GM18499 (cell line): ENCODE measurements at regions not wholly inside any gene's neighbourhood (a gene's known extent, or its start where the extent isn't known, plus 50 kb on each side); places are given as distances from the start of the nearest gene placed in this dataset.
"Not testable (repeated sequence)": the region's sequence is repeated elsewhere in the genome, so short reads cannot be mapped to it uniquely, and the experiment has no call there.

Experiments
- ATAC-seq: cut with Tn5 transposase; IDR thresholded peaks from one replicate; pipeline ENCODE4 v1.9.1; 2021; ENCODE audit warnings: moderate number of reproducible peaks; ENCODE audit not compliant: insufficient read depth, unreplicated experiment

DNA sequence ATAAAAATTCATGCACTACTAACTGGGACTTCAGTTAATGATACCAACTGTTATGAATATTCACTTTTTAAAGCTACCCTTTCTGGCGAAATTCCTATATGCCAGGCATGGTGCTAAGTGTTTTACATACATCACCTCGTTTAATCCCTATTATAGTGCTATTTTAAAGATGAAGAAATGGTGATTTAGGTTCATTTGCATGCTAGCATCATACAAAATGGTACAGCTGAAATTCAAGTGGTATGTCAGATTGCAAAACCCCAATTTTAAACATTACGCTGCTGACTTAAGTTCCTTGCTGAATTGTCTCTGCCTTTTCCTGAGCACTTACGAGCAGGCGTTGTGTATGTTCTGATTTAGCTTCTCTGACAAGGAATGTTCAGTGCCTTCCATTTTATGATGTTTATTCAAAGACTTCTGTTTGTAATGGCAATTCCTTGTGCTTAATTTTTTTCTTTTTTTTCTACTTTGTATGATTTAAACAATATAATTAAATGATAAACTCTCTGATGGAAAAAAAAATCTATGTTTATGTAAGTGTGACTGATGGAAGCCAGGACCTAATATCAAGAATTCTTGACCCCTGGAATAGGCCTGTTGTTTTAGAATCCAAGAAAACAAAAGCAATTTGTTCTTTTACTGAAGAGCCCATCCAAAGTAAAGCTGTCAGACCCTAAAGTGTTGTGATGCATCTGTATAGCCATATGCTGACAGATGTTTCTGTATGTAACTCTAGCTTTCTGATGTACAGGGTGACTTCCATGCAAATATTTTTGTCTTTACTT lies 148.1 kb downstream of the PCDH7 start:
- no peak for ATAC-seq

DNA sequence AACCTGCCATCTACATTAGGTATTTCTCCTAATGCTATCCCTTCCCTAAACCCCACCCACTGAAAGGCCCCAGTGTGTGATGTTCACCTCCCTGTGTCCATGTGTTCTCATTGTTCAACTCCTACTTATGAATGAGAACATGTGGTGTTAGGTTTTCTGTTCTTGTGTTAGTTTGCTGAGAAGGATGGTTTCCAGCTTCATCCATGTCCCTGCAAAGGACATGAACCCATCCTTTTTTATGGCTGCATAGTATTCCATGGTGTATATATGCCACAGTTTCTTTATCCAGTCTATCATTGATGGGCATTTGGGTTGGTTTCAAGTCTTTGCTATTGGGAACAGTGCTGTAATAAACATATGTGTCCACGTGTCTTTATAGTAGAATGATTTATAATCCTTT lies 149.2 kb downstream of the PCDH7 start:
- ATAC-seq, result not testable (repeated sequence)

DNA sequence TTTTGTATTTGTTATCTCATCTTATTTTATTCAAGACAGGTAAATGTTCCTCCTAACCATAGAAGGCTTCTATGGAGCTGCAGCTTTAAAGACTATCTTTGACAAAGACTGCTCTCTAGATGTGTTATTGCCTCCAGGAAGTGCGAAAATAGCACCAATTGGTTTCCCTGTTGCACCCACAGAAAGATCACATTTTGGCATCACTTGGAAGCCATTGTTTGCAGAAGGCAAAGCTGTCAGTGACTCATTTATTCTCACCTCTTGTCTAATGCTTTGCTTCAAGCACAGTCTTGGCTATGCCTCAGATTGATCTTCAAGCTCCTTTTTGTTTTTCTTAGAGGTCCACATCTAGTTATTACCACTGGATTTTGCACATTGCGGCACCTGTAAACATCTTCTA lies 150.3 kb downstream of the PCDH7 start:
- ATAC-seq, result no peak

DNA sequence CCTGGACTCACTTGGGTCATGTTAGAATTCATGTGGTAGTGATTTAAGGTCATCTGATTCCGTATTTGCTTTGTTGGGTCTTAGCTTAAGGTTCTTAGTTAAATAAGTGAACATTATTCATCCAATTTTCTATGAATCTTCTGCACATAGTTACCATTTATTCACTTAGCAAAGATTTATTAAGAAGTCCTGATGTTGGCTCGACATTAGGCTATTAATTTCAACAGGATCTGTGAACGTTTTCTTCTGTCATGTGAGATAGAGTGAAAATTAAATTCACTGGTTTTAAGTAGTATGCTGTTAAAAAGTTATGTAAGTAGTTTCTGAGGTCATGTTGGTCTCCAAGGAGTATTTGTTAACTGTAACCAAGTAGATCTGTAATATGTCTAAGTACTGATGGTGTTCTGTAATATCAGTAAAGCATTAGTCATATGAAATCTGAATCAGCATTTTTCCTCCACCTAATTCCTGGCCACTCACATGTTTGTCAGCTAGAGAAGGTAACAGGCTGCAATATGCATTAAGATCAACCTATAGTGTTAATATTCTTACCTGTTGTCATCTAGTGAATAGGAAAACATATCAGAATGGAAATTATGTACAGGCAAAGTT lies 155.6 kb downstream of the PCDH7 start:
- no peak for ATAC-seq

DNA sequence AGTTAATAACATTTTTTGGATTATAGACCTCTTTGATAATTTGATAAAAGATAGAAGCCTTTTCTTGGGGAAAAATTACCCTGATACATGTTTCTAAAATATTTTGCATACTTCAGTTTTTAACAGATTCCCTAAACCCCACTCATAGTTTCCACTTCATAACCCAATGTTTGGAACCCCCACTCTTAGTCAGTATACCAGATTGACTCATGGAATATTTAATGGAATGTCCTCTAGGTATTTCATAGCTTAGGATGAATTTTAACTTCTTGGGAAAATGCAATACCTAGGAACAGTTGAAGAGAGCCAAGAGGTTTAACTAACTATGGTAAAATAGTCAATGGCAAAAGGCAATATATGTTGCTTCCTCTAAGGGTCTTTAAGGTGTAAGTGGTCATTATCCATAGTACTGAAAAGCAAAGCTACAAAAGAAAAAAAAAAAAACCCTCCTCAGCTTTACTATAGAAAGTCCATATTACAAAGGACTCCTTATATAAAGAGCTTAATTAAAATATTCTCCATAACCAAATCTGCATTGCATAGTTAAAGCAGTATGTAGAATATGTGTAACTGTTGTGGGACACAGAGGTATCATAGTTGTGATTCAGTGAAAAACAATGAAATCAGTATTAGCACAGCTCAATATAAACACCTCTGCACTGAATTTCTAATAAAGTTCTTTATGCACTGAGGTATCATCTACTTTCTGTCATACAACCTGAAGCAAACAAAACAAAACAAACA lies 159.9 kb downstream of the PCDH7 start:
- ATAC-seq, result no peak

DNA sequence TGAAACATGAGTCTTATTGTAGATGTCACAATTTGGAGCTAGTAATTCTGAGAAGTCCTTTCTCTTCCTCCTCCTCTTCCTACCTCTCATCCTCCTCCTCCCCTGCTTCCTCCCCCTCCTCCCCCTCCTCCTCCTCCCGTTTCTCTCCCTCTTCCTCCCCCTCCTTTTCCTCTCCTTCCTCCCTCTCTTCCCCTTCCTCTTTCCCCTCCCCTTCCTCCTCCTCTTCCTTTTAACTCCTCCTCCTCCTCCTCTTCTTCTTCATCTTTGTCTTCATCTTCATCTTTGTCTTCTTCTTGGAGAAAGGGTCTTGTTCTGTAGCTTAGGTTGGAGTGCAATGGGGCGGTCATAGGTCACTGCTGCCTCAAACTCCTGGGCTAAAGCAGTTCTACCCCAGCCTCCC lies 161.8 kb downstream of the PCDH7 start:
- ATAC-seq, result no peak

DNA sequence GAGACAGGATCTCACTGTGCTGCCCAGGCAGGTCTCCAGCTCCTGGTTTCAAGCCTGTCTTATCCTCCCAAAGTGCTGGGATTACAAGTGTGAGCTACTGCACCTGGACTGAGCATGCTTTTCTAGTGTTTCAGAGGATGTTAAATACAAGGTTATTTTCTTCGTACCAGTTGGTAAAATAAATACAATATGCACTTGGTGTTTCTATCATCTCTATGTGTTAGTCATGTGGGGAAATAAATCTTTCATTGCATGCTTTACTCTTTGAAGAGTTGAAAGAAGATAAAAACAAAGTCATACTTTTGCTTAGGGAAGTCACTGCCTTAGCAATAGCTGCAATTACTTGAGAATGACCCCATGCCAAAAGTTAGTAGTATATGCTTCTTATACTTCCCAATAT lies 162.3 kb downstream of the PCDH7 start:
- ATAC-seq, result no peak

DNA sequence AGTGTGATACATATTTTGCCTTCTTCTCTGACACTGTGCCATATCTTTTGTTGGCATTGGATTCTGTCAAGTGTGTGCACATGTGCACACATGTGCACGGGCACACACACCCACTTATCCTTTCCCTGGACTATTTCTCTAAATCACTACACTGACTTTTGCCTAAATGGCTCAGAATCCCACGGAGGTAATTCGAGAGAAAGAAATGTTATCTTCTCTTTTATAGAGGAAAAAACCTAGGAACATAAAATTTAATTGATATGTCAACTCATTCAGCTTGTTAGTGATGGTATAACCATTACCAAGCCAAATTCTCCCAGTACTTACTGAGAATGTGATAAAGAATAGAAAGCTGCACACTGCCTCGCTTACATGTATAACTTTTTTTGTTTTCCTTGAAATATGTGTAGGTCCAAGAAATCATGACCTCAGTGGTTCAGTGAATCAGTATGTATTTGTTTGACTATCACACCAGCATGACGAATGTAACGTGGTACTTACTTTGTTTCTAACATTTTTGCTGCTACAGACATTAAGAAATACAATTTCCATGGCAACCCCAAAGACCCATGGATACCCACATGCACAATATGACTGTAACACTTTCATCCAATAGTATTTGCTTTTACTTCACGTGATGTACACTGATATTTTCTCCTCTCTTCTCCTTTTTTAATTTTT lies 163.0 kb downstream of the PCDH7 start:
- no peak for ATAC-seq

DNA sequence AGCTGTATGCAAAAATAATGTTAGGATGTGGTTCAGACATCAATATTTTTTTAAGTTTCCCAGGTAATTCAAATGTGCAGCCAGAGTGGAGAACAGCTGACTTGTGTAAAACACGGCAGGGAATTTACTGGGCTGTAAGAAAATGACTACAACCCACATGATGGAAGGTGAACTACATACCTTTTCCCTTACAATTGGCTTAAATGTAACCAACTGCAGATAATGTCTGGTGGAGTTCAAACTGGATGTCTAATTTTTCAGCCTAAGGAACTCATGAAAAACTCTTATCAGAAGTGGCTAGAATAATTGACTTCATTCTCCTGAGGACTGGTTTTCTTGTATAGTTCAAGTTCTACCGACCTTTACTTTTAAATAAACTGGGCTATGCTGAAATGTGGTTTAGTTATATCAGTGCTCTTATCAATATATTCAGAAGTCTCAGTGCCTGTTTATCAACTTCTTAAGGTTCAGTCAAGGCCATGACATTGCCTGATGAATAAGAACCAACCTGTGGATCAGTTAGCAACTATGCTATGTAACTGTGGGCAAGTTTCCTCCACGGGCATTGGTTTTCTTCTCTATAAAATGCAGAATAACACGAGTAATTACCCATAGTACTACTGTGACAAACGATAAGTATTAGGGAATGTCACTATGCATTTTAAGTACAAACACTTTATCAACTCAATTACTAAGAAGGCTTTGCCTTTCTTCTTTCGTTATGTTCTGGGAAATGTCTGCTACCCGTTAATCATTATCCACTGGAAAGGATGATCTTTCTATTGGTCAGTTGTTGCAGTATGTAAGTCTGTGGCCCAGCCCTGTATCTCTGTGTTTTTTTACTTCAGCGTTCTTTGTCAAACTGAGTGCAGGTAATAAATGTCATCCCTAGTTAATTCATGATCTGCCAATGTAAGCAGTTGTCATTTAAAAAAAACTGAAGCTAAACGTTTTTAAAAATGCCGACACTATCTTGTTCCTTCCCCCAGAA lies 181.6 kb downstream of the PCDH7 start:
- ATAC-seq, result no peak

DNA sequence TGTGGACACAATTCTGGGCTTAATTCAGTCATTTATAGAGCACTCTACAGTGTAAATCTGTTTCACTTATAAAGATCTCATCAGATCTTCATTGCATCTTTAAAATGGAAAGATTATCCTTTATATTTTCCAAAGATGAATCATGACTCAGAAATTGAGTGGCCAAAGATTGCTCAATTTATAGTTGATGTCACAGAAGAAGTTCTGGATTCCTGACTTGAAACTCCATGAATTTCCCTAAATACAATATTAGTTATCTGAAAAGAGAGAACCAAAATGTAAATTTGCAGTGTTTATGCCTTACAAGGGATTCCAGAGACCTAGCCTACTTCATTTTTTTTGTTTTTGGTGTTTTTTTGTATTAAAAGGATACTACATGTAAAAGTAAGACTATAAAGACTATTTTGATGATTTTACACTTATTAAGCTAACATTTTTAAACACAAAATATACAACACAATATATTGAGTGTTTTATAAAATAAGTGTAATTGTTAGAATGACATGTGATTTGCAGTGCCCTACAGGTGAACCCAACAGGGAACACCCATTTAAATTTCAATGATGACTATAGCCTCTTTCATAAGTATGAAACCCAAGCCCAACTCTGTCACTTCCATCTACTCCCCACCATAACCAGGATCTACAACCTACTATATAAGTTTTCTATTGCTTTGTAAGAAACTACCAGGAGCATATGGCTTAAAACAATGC lies 183.5 kb downstream of the PCDH7 start:
- ATAC-seq, result no peak

DNA sequence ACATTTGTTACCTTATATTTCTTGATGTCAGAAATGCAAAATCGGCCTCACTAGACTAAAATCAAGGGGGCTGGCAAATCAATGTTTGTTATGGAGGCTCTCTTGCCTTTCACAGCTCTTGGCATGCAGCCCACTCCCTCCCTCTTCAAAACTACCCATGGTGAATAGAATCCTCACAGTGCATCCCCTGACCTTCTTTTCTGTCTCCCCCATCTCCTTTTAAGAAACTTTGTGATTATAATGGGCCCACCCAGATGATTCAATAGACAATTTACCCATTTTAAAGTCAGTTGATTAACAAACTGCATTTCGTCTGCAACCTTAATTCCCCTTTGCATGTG lies 184.0 kb downstream of the PCDH7 start:
- no peak for ATAC-seq

DNA sequence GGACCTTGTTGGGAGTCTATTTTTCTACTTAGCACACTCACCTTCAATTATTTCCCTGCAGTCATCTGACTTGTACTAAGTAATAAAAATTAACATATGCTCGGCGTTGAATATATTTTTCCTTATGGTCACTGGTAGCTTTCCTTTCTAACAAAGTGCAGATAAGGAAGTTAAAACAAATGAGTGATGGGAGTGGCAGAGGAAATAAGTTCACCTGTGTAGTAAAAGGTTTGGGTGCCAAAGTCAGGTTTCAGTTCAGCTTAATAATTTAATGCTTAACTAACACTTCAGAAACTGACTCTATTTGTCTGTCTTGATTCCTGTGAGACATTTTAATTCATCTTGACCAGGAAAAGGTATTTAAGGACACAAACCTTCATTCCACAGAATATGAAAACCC lies 184.4 kb downstream of the PCDH7 start:
- ATAC-seq, result no peak

DNA sequence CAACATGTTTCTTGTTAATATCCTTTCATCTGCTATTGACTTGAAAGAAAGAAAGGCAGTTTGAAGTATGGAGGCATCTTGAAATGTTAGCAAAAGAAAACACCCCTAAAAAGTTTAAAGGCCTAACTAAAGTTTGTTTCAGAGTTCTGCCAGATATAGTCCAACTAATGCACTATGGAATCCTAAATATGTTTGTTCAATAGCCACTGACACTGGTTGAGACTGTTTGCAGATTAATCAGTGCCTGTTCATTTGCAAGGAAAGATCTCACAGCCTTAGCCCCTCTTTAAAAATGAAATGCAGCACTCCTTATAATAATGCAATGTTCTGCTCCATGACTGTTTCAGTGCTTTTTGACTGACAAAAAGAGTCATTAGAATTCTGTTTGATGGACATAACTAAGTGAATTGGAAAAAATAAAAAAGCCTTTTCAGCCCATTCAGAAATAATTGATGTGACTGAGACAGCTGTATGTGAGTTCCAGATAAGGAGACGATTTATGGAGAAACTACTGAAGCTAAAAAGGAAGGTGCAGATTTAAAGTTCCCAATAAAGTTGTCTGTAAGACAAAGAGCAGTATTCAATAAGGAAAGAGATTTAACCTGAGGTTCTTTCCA lies 192.0 kb downstream of the PCDH7 start:
- no peak for ATAC-seq

DNA sequence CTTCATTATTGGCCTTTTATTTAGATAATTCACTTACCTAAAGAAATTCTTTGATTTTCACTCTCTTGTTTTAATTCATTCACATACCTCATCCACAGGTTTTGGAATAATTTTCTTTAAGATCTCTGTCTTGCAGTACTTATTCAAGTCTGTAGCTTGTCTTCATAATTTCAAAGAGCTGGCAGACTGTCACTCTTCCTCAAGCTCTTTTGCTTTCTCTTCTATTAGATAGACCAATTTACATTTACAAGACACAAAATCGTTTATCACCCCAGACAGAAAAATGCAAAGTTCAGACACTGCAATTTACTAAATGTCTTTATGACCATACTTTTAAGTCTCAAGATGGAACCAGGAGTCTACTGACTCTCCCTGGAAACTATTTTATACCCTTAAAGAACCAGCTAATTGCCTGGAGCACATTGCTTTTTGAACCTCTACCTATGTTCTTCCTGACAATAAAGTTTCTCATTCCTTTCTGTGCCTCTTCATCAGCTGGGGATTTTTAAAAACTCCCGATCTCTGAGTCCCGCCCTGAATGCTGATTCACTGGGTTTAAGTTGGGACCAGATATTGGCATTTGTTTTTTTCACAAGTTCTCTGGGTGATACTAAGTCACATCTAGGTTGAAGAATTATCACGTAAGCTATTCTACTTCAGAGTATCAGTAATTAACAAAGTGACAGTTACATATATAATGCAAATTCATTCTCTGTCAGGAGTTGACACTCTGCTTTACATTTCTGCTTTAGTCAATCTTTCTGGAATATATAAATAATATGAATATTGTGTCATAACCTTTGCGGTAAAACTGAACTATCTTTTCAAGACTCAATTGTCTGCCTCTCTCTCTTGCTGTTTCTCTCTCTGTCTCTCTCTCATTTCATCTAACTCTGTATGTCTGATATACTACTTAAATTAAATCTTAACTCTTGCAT lies 196.4 kb downstream of the PCDH7 start:
- ATAC-seq, result no peak

DNA sequence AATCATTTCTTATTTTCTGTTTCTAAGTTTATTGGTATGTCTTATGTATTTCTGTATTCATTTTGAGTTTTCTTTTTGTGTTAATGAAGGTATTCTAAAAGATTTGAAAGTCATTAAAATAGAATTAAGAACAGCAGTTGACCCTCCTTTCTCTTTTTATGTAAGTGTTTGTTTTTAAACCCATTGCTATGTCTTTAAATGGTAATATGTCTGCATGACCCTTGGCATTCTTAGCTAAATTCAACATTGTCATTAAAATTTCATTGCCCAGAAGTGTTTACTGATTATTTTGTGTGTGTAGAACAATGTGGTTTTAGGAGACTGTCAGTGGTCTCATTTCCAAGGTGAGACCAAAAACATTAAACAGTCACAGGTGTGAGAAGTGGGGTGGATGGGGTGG lies 197.8 kb downstream of the PCDH7 start:
- ATAC-seq, result no peak

DNA sequence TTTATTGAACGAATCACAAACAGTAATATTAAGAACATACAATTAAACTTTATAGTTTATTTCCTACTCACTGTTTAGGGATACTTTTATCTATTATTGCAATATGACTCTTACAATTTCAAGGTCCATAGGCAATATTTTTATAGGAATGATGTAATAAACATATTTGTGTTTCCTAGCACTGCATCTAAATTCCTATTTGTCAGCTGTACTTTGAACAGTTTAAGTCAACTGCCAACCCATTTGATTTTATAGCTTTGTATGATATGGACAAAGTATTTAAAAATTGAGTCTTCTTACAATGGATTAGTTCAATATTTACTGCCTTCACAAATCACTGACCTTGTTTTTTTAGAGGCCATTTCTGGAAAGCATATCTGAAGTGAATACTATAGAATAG lies 199.3 kb downstream of the PCDH7 start:
- ATAC-seq, result no peak

DNA sequence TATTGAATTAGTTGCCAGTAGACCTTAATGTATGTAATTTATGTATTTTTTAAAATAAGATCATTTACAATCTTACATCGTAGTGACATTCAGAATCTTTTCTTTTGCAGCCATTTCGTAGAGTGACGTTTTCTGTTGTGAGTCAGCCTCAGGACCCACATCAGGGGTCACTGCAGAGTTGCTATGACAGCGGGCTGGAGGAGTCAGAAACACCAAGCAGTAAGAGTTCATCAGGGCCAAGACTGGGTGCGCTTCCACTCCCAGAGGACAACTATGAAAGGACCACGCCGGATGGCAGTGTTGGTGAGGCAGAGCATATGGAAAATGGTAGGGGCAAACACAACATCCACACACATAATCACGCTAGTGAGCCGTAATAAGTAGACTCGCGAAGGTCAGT lies 199.9 kb downstream of the PCDH7 start:
- ATAC-seq, result no peak

DNA sequence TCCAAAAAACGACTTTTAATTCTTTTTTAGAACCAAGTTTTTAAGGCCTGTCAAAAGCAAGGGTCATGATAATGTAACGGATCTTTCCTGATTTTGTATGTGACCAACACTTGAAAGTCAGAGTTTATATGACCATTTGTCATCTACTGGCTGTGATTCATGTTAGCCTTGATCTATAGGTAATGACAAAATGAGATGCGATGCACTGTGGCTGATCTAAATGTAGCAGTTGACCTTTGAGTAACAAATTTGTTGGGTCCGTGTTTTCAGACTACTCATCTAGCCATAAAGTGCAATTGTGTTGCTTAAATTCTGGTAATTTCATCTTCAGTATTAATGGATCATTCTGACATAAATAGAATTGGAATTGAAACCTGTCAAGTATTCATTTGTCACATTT lies 202.5 kb downstream of the PCDH7 start:
- ATAC-seq, result no peak
